Epidermal melanocyte (primary cell): ENCODE measurements at regions not wholly inside any gene's neighbourhood (a gene's known extent, or its start where the extent isn't known, plus 50 kb on each side); places are given as distances from the start of the nearest gene placed in this dataset.
"Not testable (repeated sequence)": the region's sequence is repeated elsewhere in the genome, so short reads cannot be mapped to it uniquely, and the experiment has no call there.

ENCODE experiments used
- DNase-seq: peaks from one replicate; pipeline ENCODE4 v3.0.0; 2011; ENCODE audit warnings: low spot score; ENCODE audit not compliant: insufficient read length

GRCh38 chr10:6877722-6878392, 297.8 kb upstream of the PRKCQ start:
- no peak for DNase-seq

- no peak for DNase-seq
Observed at GRCh38 chr10:6877336-6877721, 297.3 kb upstream of the PRKCQ start.

- DNase-seq, result peak; percentile 49
Observed at GRCh38 chr10:6875269-6875865, 295.3 kb upstream of the PRKCQ start.

GRCh38 chr10:6871128-6871527, 291.1 kb upstream of the PRKCQ start:
- DNase-seq, result no peak

GRCh38 chr10:6868036-6868725, 288.1 kb upstream of the PRKCQ start:
- DNase-seq, result no peak

GRCh38 chr10:6866757-6867156, 286.7 kb upstream of the PRKCQ start:
- no peak for DNase-seq

- DNase-seq, result no peak
Observed at GRCh38 chr10:6864142-6864541, 284.1 kb upstream of the PRKCQ start.

- DNase-seq, result no peak
Observed at GRCh38 chr10:6863381-6863780, 283.3 kb upstream of the PRKCQ start.

GRCh38 chr10:6850452-6850851, 270.4 kb upstream of the PRKCQ start:
- no peak for DNase-seq

GRCh38 chr10:6847561-6847960, 267.5 kb upstream of the PRKCQ start:
- no peak for DNase-seq

- DNase-seq, result no peak
Observed at GRCh38 chr10:6843894-6844650, 264.0 kb upstream of the PRKCQ start.

- no peak for DNase-seq
Observed at GRCh38 chr10:6843481-6843881, 263.4 kb upstream of the PRKCQ start.

GRCh38 chr10:6842722-6843121, 262.6 kb upstream of the PRKCQ start:
- DNase-seq, result no peak

GRCh38 chr10:6841761-6842160, 261.7 kb upstream of the PRKCQ start:
- no peak for DNase-seq

GRCh38 chr10:6840766-6841165, 260.7 kb upstream of the PRKCQ start:
- peak; percentile 36 for DNase-seq

- DNase-seq, result no peak
Observed at GRCh38 chr10:6840201-6840691, 260.2 kb upstream of the PRKCQ start.

- DNase-seq, result no peak
Observed at GRCh38 chr10:6838118-6838517, 258.0 kb upstream of the PRKCQ start.

GRCh38 chr10:6833458-6834011, 253.5 kb upstream of the PRKCQ start:
- no peak for DNase-seq

- DNase-seq, result not testable (repeated sequence)
Observed at GRCh38 chr10:6830981-6831380, 250.9 kb upstream of the PRKCQ start.

GRCh38 chr10:6824793-6825192, 244.7 kb upstream of the PRKCQ start:
- DNase-seq, result not testable (repeated sequence)

- no peak for DNase-seq
Observed at GRCh38 chr10:6823770-6824169, 243.7 kb upstream of the PRKCQ start.

GRCh38 chr10:6819301-6819700, 239.2 kb upstream of the PRKCQ start:
- DNase-seq, result no peak
